ENCODE measurements at regions not wholly inside any gene's neighbourhood (a gene's known extent, or its start where the extent isn't known, plus 50 kb on each side); places are given as distances from the start of the nearest gene placed in this dataset.

- DNase-seq (ENCODE audit: low read depth) (peak; percentile 98), FAIRE-seq (peak; percentile 74)
- peak overlapping the region; percentile 56 for H3K27ac Mint-ChIP-seq (ENCODE audit: unreplicated experiment)
- H3K4me1 ChIP-seq (ENCODE audit: insufficient read depth, low read length) = peaks cover 12% of the 10 kb centered on the region
- peak overlapping the region; percentile 80 for H3K27ac ChIP-seq (ENCODE audit: low read depth, low read length)
- no peaks in the 10 kb centered on the region for H3K9me3 Mint-ChIP-seq (ENCODE audit: unreplicated experiment)
- no peaks in the 10 kb centered on the region for H3K9me3 ChIP-seq (ENCODE audit: insufficient read depth, low read depth, low read length)
- H3K79me2 ChIP-seq (ENCODE audit: insufficient read depth, low read length) = no peaks in the 10 kb centered on the region
- H3K27me3 ChIP-seq (ENCODE audit: insufficient read depth, low read length) = no peaks in the 10 kb centered on the region
- no peaks in the 10 kb centered on the region for H3K36me3 Mint-ChIP-seq (ENCODE audit: low read depth, unreplicated experiment)
- no peaks in the 10 kb centered on the region for H3K27me3 Mint-ChIP-seq (ENCODE audit: low read depth, unreplicated experiment)
- peak overlapping the region; percentile 17 for H3K9ac ChIP-seq (ENCODE audit: low read length)
- H3K36me3 ChIP-seq (ENCODE audit: insufficient read depth, low read length) = no peaks in the 10 kb centered on the region
- TF ChIP-seq EZH2 (IDR thresholded peaks at IDR 0.05; ENCODE audit: insufficient read depth, low read length) (no peak), CTCF (IDR thresholded peaks at IDR 0.05; ENCODE audit: insufficient read depth, low read depth, low read length) (no peak)
- H3K4me1 Mint-ChIP-seq (ENCODE audit: low read depth, unreplicated experiment) = peaks cover 12% of the 10 kb centered on the region
- H4K20me1 ChIP-seq (ENCODE audit: insufficient read depth, low read length) = no peaks in the 10 kb centered on the region
- H2AFZ ChIP-seq (ENCODE audit: low read depth, low read length) = peak overlapping the region; percentile 7
- no peak overlapping the region for H3K4me3 ChIP-seq (ENCODE audit: insufficient read depth, low read depth, low read length)
- no peak overlapping the region for H3K4me3 Mint-ChIP-seq (ENCODE audit: unreplicated experiment)
- H3K4me2 ChIP-seq (ENCODE audit: low read length) = peak overlapping the region; percentile 63
Measured at GRCh38 chr13:66210677-66211076, 1019.5 kb downstream of the PCDH9 start.

GRCh38 chr13:66208589-66208988 lies 1021.5 kb downstream of the PCDH9 start:
- no peak overlapping the region for H3K4me2 ChIP-seq (ENCODE audit: low read length)
- no peak overlapping the region for H3K27ac ChIP-seq (ENCODE audit: low read depth, low read length)
- no peaks in the 10 kb centered on the region for H3K36me3 ChIP-seq (ENCODE audit: insufficient read depth, low read length)
- DNase-seq (ENCODE audit: low read depth) (no peak), FAIRE-seq (no peak)
- no peak overlapping the region for H2AFZ ChIP-seq (ENCODE audit: low read depth, low read length)
- Mint-ChIP-seq H3K36me3 (ENCODE audit: low read depth, unreplicated experiment) (no peaks in the 10 kb centered on the region), H3K4me1 (ENCODE audit: low read depth, unreplicated experiment) (peaks cover 12% of the 10 kb centered on the region), H3K9me3 (ENCODE audit: unreplicated experiment) (no peaks in the 10 kb centered on the region), H3K27me3 (ENCODE audit: low read depth, unreplicated experiment) (no peaks in the 10 kb centered on the region), H3K27ac (ENCODE audit: unreplicated experiment) (no peak overlapping the region), H3K4me3 (ENCODE audit: unreplicated experiment) (no peak overlapping the region)
- no peaks in the 10 kb centered on the region for H3K9me3 ChIP-seq (ENCODE audit: insufficient read depth, low read depth, low read length)
- H3K79me2 ChIP-seq (ENCODE audit: insufficient read depth, low read length) = no peaks in the 10 kb centered on the region
- no peaks in the 10 kb centered on the region for H4K20me1 ChIP-seq (ENCODE audit: insufficient read depth, low read length)
- no peak for TF ChIP-seq EZH2 (IDR thresholded peaks at IDR 0.05; ENCODE audit: insufficient read depth, low read length)
- no peak for TF ChIP-seq CTCF (IDR thresholded peaks at IDR 0.05; ENCODE audit: insufficient read depth, low read depth, low read length)
- H3K4me3 ChIP-seq (ENCODE audit: insufficient read depth, low read depth, low read length) = no peak overlapping the region
- H3K27me3 ChIP-seq (ENCODE audit: insufficient read depth, low read length) = no peaks in the 10 kb centered on the region
- H3K4me1 ChIP-seq (ENCODE audit: insufficient read depth, low read length) = peaks cover 12% of the 10 kb centered on the region
- no peak overlapping the region for H3K9ac ChIP-seq (ENCODE audit: low read length)

- Histone ChIP-seq H3K36me3 (ENCODE audit: insufficient read depth, low read length) (no peaks in the 10 kb centered on the region), H3K9me3 (ENCODE audit: insufficient read depth, low read depth, low read length) (no peaks in the 10 kb centered on the region), H3K27me3 (ENCODE audit: insufficient read depth, low read length) (no peaks in the 10 kb centered on the region), H4K20me1 (ENCODE audit: insufficient read depth, low read length) (no peaks in the 10 kb centered on the region), H3K4me1 (ENCODE audit: insufficient read depth, low read length) (peaks cover 12% of the 10 kb centered on the region), H3K9ac (ENCODE audit: low read length) (no peak overlapping the region), H3K4me2 (ENCODE audit: low read length) (no peak overlapping the region), H3K79me2 (ENCODE audit: insufficient read depth, low read length) (no peaks in the 10 kb centered on the region), H3K4me3 (ENCODE audit: insufficient read depth, low read depth, low read length) (no peak overlapping the region), H2AFZ (ENCODE audit: low read depth, low read length) (no peak overlapping the region), H3K27ac (ENCODE audit: low read depth, low read length) (no peak overlapping the region)
- TF ChIP-seq CTCF (IDR thresholded peaks at IDR 0.05; ENCODE audit: insufficient read depth, low read depth, low read length) (no peak), EZH2 (IDR thresholded peaks at IDR 0.05; ENCODE audit: insufficient read depth, low read length) (no peak)
- Mint-ChIP-seq H3K4me3 (ENCODE audit: unreplicated experiment) (no peak overlapping the region), H3K4me1 (ENCODE audit: low read depth, unreplicated experiment) (peaks cover 12% of the 10 kb centered on the region), H3K36me3 (ENCODE audit: low read depth, unreplicated experiment) (no peaks in the 10 kb centered on the region), H3K27me3 (ENCODE audit: low read depth, unreplicated experiment) (no peaks in the 10 kb centered on the region), H3K27ac (ENCODE audit: unreplicated experiment) (peak overlapping the region; percentile 13), H3K9me3 (ENCODE audit: unreplicated experiment) (no peaks in the 10 kb centered on the region)
- no peak for FAIRE-seq
- DNase-seq (ENCODE audit: low read depth) = peak; percentile 6
Measured at GRCh38 chr13:66207610-66208009, 1022.5 kb downstream of the PCDH9 start.

Measured in astrocyte (in vitro differentiated cells and primary cell).